ENCODE measurements at regions not wholly inside any gene's neighbourhood (a gene's known extent, or its start where the extent isn't known, plus 50 kb on each side); places are given as distances from the start of the nearest gene placed in this dataset.

- no peak for TF ChIP-seq AFF4 (CRISPR knock-in tag; IDR thresholded peaks at IDR 0.05; ENCODE audit: borderline replicate concordance)
- TF ChIP-seq RORB (CRISPR knock-in tag; IDR thresholded peaks at IDR 0.05), result no peak
- no peak for TF ChIP-seq ATF6 (CRISPR knock-in tag; IDR thresholded peaks at IDR 0.05)
- TF ChIP-seq, protein P1, sequence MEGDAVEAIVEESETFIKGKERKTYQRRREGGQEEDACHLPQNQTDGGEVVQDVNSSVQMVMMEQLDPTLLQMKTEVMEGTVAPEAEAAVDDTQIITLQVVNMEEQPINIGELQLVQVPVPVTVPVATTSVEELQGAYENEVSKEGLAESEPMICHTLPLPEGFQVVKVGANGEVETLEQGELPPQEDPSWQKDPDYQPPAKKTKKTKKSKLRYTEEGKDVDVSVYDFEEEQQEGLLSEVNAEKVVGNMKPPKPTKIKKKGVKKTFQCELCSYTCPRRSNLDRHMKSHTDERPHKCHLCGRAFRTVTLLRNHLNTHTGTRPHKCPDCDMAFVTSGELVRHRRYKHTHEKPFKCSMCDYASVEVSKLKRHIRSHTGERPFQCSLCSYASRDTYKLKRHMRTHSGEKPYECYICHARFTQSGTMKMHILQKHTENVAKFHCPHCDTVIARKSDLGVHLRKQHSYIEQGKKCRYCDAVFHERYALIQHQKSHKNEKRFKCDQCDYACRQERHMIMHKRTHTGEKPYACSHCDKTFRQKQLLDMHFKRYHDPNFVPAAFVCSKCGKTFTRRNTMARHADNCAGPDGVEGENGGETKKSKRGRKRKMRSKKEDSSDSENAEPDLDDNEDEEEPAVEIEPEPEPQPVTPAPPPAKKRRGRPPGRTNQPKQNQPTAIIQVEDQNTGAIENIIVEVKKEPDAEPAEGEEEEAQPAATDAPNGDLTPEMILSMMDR (IDR thresholded peaks at IDR 0.05), result no peak
Observed at GRCh38 chr12:75779891-75780496, 251.6 kb downstream of the PHLDA1 start (continued).

DNA sequence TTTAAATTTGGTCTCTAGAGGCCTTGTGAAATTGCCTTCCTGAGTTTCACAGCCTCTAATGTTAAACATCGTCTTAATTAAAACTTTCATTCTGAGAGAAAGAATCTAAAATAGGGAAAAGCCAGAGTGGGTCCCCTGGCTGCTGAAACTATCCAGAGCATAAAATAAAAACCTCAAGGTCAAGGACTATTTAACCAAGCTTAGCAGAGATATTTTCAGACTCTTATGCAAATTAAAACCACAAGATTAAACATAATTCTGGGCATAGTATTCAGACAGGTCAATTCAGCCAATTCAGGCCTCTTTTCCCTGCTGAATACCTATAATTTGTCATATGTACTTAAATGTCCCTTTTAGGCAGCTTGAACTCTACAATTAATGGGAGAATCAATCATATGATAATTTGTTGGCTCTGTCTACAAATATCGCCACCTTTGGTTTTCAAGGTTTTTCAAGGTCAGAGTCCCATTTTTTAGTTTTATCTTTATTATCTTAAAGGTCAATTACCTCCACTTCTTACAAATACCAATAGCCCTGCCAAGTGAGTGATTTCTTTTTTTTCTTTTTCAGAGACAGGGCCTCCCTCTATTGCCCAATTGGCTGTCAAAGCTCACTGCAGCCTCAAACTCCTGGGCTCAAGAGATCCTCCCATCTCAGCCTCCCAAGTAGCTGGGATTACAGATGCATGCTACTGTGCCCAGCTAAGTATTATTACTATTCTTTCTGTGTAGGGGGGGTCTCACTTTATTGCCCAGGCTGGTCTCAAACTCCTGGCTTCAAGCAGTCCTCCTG, 257.1 kb downstream of the PHLDA1 start:
- TF ChIP-seq NFYB (CRISPR knock-in tag; conservative IDR thresholded peaks at IDR 0.05; ENCODE audit: low read depth), result no peak
- no peak for TF ChIP-seq ELF4 (CRISPR knock-in tag; IDR thresholded peaks at IDR 0.05; ENCODE audit: low read depth)
- no peak for TF ChIP-seq ZNF423 (CRISPR knock-in tag; IDR thresholded peaks at IDR 0.05)
- no peak for TF ChIP-seq MYBL2 (CRISPR knock-in tag; IDR thresholded peaks at IDR 0.05)
- TF ChIP-seq GABPB1 (CRISPR knock-in tag; IDR thresholded peaks at IDR 0.05), result no peak
- no peak for TF ChIP-seq SMAD3 (CRISPR knock-in tag; IDR thresholded peaks at IDR 0.05; ENCODE audit: borderline replicate concordance)
- TF ChIP-seq ESRRA (CRISPR knock-in tag; IDR thresholded peaks at IDR 0.05; ENCODE audit: borderline replicate concordance), result no peak
- TF ChIP-seq, protein P2, sequence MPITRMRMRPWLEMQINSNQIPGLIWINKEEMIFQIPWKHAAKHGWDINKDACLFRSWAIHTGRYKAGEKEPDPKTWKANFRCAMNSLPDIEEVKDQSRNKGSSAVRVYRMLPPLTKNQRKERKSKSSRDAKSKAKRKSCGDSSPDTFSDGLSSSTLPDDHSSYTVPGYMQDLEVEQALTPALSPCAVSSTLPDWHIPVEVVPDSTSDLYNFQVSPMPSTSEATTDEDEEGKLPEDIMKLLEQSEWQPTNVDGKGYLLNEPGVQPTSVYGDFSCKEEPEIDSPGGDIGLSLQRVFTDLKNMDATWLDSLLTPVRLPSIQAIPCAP (CRISPR knock-in tag; IDR thresholded peaks at IDR 0.05), result no peak
- no peak overlapping the region for H3K27ac Mint-ChIP-seq
- peaks cover 5% of the 10 kb centered on the region for H3K4me1 Mint-ChIP-seq
- POLR2A ChIA-PET, result no interaction called here
- H3K9me3 Mint-ChIP-seq, result no peaks in the 10 kb centered on the region
- H3K4me3 Mint-ChIP-seq, result no peak overlapping the region
- H3K27me3 Mint-ChIP-seq (ENCODE audit: low read depth), result no peaks in the 10 kb centered on the region
- DNase-seq (ENCODE audit: low spot score) (no peak), ATAC-seq (no peak)
- no peaks in the 10 kb centered on the region for H3K36me3 Mint-ChIP-seq
- CTCF ChIA-PET, result no interaction called here

GRCh38 chr12:75773377-75773776, 258.2 kb downstream of the PHLDA1 start:
- TF ChIP-seq ATF1 (CRISPR knock-in tag; IDR thresholded peaks at IDR 0.05) (no peak), E2F4 (CRISPR knock-in tag; IDR thresholded peaks at IDR 0.05; ENCODE audit: borderline replicate concordance, low read depth) (no peak), JUN (CRISPR knock-in tag; IDR thresholded peaks at IDR 0.05) (no peak), ZNF121 (CRISPR knock-in tag; IDR thresholded peaks at IDR 0.05) (no peak), FOXP4 (CRISPR knock-in tag; IDR thresholded peaks at IDR 0.05) (no peak), ZNF263 (CRISPR knock-in tag; IDR thresholded peaks at IDR 0.05; ENCODE audit: low read depth) (no peak)
- CTCF ChIA-PET, result no interaction called here
- no peak overlapping the region for H3K27ac Mint-ChIP-seq

More at GRCh38 chr12:75773377-75773776, 258.2 kb downstream of the PHLDA1 start:
- DNase-seq (ENCODE audit: low spot score), result no peak
- Mint-ChIP-seq H3K36me3 (no peaks in the 10 kb centered on the region), H3K4me3 (no peak overlapping the region), H3K27me3 (ENCODE audit: low read depth) (no peaks in the 10 kb centered on the region), H3K9me3 (no peaks in the 10 kb centered on the region), H3K4me1 (peaks cover 16% of the 10 kb centered on the region)
- POLR2A ChIA-PET, result no interaction called here
- ATAC-seq, result no peak

Data from WTC11 (cell line).